ENCODE measurements at regions not wholly inside any gene's neighbourhood (a gene's known extent, or its start where the extent isn't known, plus 50 kb on each side); places are given as distances from the start of the nearest gene placed in this dataset.
"Not testable (repeated sequence)": the region's sequence is repeated elsewhere in the genome, so short reads cannot be mapped to it uniquely, and the experiment has no call there.

- peaks cover 25% of the 10 kb centered on the region for H3K36me3 Mint-ChIP-seq
- no peaks in the 10 kb centered on the region for H3K27me3 Mint-ChIP-seq
- ATAC-seq: no peak
- H3K4me1 Mint-ChIP-seq: no peaks in the 10 kb centered on the region
- H3K9me3 Mint-ChIP-seq: peaks cover 6% of the 10 kb centered on the region
- H3K27ac Mint-ChIP-seq: no peak overlapping the region
- no peak overlapping the region for H3K4me3 Mint-ChIP-seq
These were observed 175.5 kb downstream of the AEBP2 start for GRCh38 chr12:19614601-19615383.

GRCh38 chr12:19615384-19615725 is 176.1 kb downstream of the AEBP2 start:
- no peaks in the 10 kb centered on the region for H3K4me1 Mint-ChIP-seq
- no peak overlapping the region for H3K27ac Mint-ChIP-seq
- H3K27me3 Mint-ChIP-seq: no peaks in the 10 kb centered on the region
- peaks cover 25% of the 10 kb centered on the region for H3K36me3 Mint-ChIP-seq
- H3K4me3 Mint-ChIP-seq: no peak overlapping the region
- H3K9me3 Mint-ChIP-seq: peaks cover 6% of the 10 kb centered on the region
- ATAC-seq: no peak

GRCh38 chr12:19616781-19617180 is 177.5 kb downstream of the AEBP2 start:
- no peak for ATAC-seq
- Mint-ChIP-seq H3K27ac (no peak overlapping the region), H3K4me1 (no peaks in the 10 kb centered on the region), H3K4me3 (no peak overlapping the region), H3K36me3 (peaks cover 13% of the 10 kb centered on the region), H3K27me3 (no peaks in the 10 kb centered on the region), H3K9me3 (peaks cover 2% of the 10 kb centered on the region)

DNA sequence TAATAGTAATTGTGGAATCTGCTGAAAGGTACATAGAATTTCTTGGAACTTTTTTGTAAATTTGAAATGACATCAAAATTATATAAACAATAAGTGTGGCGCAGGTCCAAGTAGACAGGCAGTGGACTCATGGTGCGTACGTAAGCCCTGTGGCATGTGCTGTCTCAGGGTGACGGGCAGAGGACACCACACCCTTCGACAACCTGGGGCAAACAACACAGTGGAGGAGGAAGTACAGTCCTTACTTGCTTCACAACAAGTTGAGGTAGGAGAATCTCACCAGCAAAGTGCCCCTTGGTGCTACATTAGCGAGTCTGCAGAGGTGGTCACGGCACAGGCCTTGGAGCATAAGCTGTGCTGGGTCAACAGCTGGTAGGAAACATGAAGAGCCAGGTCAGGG is 180.9 kb downstream of the AEBP2 start:
- Mint-ChIP-seq H3K4me3 (no peak overlapping the region), H3K27ac (no peak overlapping the region), H3K4me1 (no peaks in the 10 kb centered on the region), H3K36me3 (no peaks in the 10 kb centered on the region), H3K9me3 (no peaks in the 10 kb centered on the region), H3K27me3 (no peaks in the 10 kb centered on the region)
- ATAC-seq: no peak

DNA sequence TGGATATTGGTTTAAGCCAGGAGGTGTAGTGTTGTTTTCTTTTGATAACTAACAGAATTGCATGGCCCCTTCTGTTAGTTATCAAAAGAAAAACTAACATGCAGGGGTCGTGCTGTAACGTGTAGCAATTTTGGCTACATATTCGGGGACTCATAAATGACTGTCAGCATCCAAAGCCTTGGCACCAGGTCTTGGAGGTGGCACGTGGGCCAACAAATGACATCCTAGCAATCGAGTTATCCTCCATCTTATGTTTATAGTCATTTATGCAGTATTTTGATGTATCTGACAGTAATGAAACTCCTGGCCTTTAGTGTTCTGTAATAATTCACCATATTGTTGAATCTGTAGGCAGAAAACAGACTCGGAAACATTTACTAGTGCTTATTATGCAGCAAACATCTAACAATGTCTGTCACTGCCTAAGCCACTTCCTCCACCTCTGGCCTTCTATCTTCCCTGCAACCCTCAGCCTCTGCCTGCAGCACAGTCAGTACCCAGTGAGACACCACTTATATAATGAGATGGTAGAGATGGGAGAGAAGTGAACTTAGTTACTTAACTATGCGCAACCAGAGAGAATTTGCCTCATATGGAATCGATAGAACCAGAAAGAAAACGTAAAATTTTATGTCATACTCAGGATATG is 184.6 kb downstream of the AEBP2 start:
- peaks cover 3% of the 10 kb centered on the region for H3K9me3 Mint-ChIP-seq
- no peak for ATAC-seq
- no peaks in the 10 kb centered on the region for H3K36me3 Mint-ChIP-seq
- no peaks in the 10 kb centered on the region for H3K4me1 Mint-ChIP-seq
- no peaks in the 10 kb centered on the region for H3K27me3 Mint-ChIP-seq
- H3K4me3 Mint-ChIP-seq: no peak overlapping the region
- no peak overlapping the region for H3K27ac Mint-ChIP-seq

GRCh38 chr12:19624491-19624890 is 185.2 kb downstream of the AEBP2 start:
- Mint-ChIP-seq H3K27me3 (no peaks in the 10 kb centered on the region), H3K4me1 (no peaks in the 10 kb centered on the region), H3K4me3 (no peak overlapping the region), H3K36me3 (no peaks in the 10 kb centered on the region), H3K9me3 (peaks cover 3% of the 10 kb centered on the region), H3K27ac (no peak overlapping the region)
- ATAC-seq: no peak

DNA sequence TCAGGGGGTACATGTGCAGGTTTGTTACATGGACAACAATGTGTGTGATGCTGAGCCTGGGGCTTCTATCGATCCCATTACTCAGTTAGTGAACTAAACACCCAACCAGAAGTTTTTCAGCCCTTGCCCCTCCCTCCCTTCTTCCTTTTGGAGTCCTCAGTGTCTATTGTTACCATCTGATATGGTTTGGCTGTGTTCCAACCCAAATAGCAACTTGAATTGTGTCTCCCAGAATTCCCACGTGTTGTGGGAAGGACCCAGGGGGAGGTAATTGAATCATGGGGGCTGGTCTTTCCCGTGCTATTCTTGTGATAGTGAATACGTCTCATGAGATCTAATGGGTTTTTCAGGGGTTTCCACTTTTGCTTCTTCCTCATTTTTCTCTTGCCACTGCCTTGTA is 186.3 kb downstream of the AEBP2 start:
- H3K9me3 Mint-ChIP-seq, H3K27ac Mint-ChIP-seq, ATAC-seq, H3K36me3 Mint-ChIP-seq, H3K4me1 Mint-ChIP-seq, H3K27me3 Mint-ChIP-seq, H3K4me3 Mint-ChIP-seq: not testable (repeated sequence)

DNA sequence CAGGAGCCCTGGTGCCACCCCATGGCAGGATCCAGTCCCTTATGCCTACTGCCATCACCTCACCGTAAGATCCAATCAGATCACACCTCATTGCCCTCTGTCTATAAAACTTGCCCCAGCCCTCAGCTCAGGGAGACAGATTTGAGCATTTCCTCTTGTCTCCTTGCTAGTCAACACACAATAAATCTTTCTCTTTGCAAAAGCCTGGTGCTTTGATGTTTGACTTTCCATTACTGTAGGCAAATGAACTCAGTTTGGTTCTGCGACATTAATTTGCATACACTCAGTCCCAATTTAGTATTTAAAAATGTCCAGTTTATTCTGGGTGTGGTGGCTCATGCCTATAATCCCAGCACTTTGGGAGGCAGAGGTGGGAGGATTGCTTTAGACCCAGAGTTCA is 188.4 kb downstream of the AEBP2 start:
- H3K27ac Mint-ChIP-seq: no peak overlapping the region
- no peaks in the 10 kb centered on the region for H3K27me3 Mint-ChIP-seq
- H3K4me1 Mint-ChIP-seq: no peaks in the 10 kb centered on the region
- H3K36me3 Mint-ChIP-seq: no peaks in the 10 kb centered on the region
- ATAC-seq: no peak
- peaks cover 3% of the 10 kb centered on the region for H3K9me3 Mint-ChIP-seq
- H3K4me3 Mint-ChIP-seq: no peak overlapping the region

DNA sequence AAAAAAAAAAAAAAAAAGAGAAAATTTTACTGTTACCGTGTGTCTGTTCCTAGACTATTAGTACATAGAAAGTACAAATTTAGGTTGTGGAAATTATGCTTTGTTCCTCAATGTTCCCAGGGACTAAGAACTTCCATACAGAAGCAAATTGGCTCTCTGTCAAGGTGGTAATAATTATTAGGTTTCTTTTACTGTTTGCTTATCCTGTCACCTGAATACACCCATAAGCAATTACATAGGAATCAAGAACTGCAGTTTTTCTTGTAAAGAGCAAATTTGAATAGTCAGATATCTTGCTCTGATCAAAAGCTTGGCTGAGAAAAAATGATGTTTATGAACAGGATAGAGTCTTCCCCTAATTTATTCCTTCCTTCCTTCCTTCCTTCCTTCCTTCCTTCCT is 191.2 kb downstream of the AEBP2 start:
- no peak overlapping the region for H3K27ac Mint-ChIP-seq
- ATAC-seq: no peak
- no peaks in the 10 kb centered on the region for H3K36me3 Mint-ChIP-seq
- H3K27me3 Mint-ChIP-seq: no peaks in the 10 kb centered on the region
- no peak overlapping the region for H3K4me3 Mint-ChIP-seq
- H3K9me3 Mint-ChIP-seq: peaks cover 3% of the 10 kb centered on the region
- no peaks in the 10 kb centered on the region for H3K4me1 Mint-ChIP-seq

DNA sequence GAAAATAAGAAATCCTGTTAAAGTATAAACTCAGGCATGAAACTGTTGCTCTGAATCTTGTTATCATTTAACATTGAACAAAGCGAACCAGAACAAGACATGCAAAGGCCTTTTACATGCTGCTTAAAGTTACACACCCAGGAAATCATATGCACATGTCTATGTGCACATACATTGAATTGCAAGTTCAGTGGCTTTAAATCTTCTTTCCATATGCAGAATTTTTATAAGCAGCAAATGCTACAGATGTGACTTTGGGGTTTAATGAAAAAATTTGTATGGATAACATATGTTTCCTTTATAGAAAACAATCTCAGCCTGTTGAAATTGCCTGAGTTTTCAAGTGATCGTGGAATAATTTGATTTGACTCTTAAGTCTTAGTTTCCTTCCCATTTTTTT is 193.9 kb downstream of the AEBP2 start:
- no peaks in the 10 kb centered on the region for H3K9me3 Mint-ChIP-seq
- no peak for ATAC-seq
- no peaks in the 10 kb centered on the region for H3K4me1 Mint-ChIP-seq
- no peaks in the 10 kb centered on the region for H3K36me3 Mint-ChIP-seq
- no peak overlapping the region for H3K27ac Mint-ChIP-seq
- H3K27me3 Mint-ChIP-seq: no peaks in the 10 kb centered on the region
- no peak overlapping the region for H3K4me3 Mint-ChIP-seq

DNA sequence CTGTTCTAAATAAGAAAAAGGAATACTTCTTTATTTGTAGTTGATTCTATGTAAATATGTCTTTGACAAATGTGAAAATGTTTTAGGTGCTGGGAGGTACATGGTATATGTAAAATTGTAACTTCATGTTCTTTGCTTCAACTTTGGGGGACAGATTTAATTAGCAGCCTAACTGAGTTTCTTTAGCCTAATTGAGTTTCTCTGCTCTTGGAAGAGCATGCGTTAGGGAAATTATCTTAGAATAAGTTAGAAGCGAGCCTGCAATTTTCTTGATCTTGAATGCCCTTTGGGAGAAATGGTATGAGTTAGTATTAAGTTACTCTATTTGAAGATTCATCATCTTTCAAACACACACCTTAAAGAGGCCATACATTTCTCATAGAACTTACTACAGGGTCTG is 194.3 kb downstream of the AEBP2 start:
- no peaks in the 10 kb centered on the region for H3K4me1 Mint-ChIP-seq
- H3K4me3 Mint-ChIP-seq: no peak overlapping the region
- H3K27ac Mint-ChIP-seq: no peak overlapping the region
- no peak for ATAC-seq
- no peaks in the 10 kb centered on the region for H3K27me3 Mint-ChIP-seq
- no peaks in the 10 kb centered on the region for H3K9me3 Mint-ChIP-seq
- no peaks in the 10 kb centered on the region for H3K36me3 Mint-ChIP-seq

GRCh38 chr12:19639781-19640415 is 200.6 kb downstream of the AEBP2 start:
- ATAC-seq: no peak
- Mint-ChIP-seq H3K4me3 (no peak overlapping the region), H3K27ac (no peak overlapping the region), H3K36me3 (no peaks in the 10 kb centered on the region), H3K9me3 (no peaks in the 10 kb centered on the region), H3K27me3 (no peaks in the 10 kb centered on the region), H3K4me1 (no peaks in the 10 kb centered on the region)

DNA sequence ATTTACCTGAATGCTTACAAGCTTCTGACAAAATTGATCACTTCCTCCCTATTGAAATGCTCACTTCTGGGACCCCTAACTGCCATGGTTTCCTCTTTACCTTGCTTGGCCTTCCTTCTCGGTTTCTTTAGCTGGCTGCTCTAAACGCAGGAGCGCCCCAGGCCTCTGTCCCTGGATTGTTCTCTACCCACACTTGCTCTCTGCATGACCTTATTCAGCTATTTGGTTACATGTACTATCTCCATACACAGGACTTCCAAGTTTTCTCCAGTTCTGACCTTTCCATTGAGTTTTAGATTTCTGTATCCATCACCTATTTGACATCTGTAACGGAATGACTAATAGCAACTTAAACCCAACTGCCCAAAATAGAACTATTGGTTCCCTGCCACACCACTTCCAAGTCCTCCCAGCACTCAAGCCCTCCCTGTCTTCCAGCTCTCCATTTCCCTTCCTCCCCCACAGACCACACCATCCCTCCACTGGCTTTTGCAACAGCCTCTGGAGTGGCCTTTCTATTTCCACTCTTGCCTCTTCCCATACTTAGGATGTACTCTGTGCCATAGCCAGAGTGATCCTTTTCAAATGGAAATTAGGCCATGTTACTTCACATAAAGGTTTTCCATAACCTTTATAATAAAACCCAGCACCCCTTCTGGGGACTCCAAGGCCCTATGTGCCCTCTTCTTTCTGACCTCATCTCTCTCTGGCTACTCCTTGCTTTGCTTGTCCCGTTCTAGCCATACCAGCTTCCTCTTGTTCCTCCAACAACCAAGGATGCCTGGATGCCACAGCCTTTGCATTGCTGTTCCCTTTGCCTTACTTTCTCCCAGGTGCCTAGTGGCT is 202.2 kb downstream of the AEBP2 start:
- H3K27ac Mint-ChIP-seq: no peak overlapping the region
- no peaks in the 10 kb centered on the region for H3K36me3 Mint-ChIP-seq
- no peaks in the 10 kb centered on the region for H3K4me1 Mint-ChIP-seq

DNA sequence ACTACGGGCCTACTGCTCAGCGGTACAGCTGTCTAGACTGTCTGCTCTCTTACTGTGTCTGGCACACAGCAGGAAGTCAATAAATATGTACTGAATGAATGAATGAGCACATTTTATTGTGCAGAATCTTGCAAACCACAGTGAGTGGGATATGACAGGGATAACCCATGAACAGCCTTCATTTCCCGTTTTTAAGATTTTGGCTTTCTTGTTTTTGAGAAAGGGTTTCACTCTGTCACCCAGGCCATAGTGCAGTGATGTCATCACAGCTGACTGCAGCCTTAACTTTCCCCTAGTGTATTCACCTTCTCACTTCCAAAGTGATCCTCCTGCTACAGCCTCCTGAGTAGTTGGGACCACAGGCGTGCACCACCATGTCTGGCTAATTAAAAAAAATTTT is 203.1 kb downstream of the AEBP2 start:
- no peak overlapping the region for H3K4me3 Mint-ChIP-seq
- no peaks in the 10 kb centered on the region for H3K4me1 Mint-ChIP-seq
- no peak overlapping the region for H3K27ac Mint-ChIP-seq
- no peaks in the 10 kb centered on the region for H3K9me3 Mint-ChIP-seq
- no peak for ATAC-seq
- H3K36me3 Mint-ChIP-seq: no peaks in the 10 kb centered on the region
- H3K27me3 Mint-ChIP-seq: no peaks in the 10 kb centered on the region

More for the DNA sequence above, 202.2 kb downstream of the AEBP2 start:
- ATAC-seq: peak; percentile 16
- Mint-ChIP-seq H3K9me3 (no peaks in the 10 kb centered on the region), H3K4me3 (no peak overlapping the region), H3K27me3 (no peaks in the 10 kb centered on the region)

DNA sequence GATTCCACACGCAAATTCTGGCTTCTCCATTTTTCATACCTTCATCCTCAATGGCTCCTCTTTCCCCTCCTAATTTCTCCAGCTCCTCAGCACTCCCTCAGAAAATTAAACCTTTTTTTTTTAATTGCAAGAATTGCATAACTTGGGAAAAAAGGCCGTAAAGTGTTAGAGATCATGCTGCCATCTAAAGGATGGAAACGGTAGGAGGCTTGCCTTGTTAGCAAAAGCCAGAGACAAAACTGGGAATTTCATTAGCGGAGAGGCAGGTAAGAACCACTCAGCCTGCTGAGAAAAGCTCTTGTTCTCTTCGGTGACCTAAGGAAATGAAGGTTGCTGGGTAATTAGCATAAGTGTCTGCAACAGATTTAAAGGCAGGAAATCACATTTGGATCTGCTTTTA is 204.3 kb downstream of the AEBP2 start:
- Mint-ChIP-seq H3K36me3 (no peaks in the 10 kb centered on the region), H3K9me3 (peaks cover 3% of the 10 kb centered on the region), H3K4me1 (peaks cover 6% of the 10 kb centered on the region), H3K4me3 (no peak overlapping the region), H3K27me3 (no peaks in the 10 kb centered on the region), H3K27ac (no peak overlapping the region)
- ATAC-seq: no peak
